Erythroblast (primary cell): ENCODE measurements at regions not wholly inside any gene's neighbourhood (a gene's known extent, or its start where the extent isn't known, plus 50 kb on each side); places are given as distances from the start of the nearest gene placed in this dataset.

ENCODE experiments used
- GATA1 ChIP-seq: IDR thresholded peaks from 2 replicates; pipeline ENCODE4 v1.6.1; 2011; ENCODE audit warnings: low read depth, mild to moderate bottlenecking, control low read depth, low read length, moderate library complexity
- POLR2A ChIP-seq: IDR thresholded peaks from 2 replicates; pipeline ENCODE4 v1.6.1; 2011; ENCODE audit warnings: mild to moderate bottlenecking, low read length

GRCh38 chrX:155745792-155746191 is 133.0 kb upstream of the TMLHE start:
- TF ChIP-seq POLR2A (no peak), GATA1 (no peak)
